Nephron (organoid): ENCODE measurements at regions not wholly inside any gene's neighbourhood (a gene's known extent, or its start where the extent isn't known, plus 50 kb on each side); places are given as distances from the start of the nearest gene placed in this dataset.

ENCODE experiments used
- H3K27ac Mint-ChIP-seq, 3 experiments: 2 replicates each; pipeline ENCODE4 v1.8.0; 2020; ENCODE audit warnings: mixed read lengths in 3 of 3, mild to moderate bottlenecking in 2 of 3, moderate library complexity in 1 of 3
- H3K27me3 Mint-ChIP-seq: 2 replicates; pipeline ENCODE4 v1.8.0; 2021; ENCODE audit warnings: low read depth, mild to moderate bottlenecking, moderate library complexity, mixed read lengths
- H3K36me3 Mint-ChIP-seq: 2 replicates; pipeline ENCODE4 v1.8.0; 2020; ENCODE audit warnings: low read depth, mixed read lengths
- H3K4me1 Mint-ChIP-seq: 2 replicates; pipeline ENCODE4 v1.8.0; 2020; ENCODE audit warnings: mixed read lengths
- H3K4me3 Mint-ChIP-seq, 3 experiments: 2 replicates each; pipeline ENCODE4 v1.8.0; 2020; ENCODE audit warnings: mild to moderate bottlenecking in 3 of 3, mixed read lengths in 3 of 3, moderate library complexity in 2 of 3
- H3K9me3 Mint-ChIP-seq: 2 replicates; pipeline ENCODE4 v1.8.0; 2020; ENCODE audit warnings: mixed read lengths
- CTCF ChIP-seq, 3 experiments: fragments of 200-600 bp; sonication (generic); IDR thresholded peaks; one replicate each; pipeline ENCODE4 v1.5.0; 2021; ENCODE audit warnings: antibody characterized with exemption in 3 of 3; ENCODE audit not compliant: unreplicated experiment in 3 of 3

DNA sequence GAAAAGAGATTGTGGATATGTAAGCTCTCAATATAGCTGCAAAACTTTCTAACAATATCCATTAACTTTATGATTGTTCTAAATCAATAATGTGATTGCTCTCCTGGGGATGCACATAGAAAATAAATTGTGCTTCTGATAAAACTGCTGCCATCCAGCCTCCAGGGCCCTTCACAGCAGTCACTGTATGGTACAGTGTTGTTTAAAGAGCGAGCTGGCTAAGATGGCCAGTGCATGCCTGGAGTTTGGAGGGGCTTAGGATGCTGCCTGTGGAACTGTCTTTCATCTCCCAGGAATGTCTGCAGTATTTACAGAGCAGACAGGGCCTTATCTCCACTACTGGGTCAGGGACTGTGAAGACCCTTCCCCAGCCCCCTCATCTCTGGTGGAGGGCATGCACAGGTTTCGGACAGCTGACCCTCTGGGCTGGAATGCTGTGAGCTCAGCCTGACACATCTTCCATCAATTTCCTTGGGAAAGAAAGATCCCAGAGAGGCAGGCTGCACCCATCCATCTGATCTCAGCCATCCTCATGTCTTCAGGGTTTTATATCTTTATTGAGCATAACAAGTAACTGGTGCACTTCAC is 137.0 kb downstream of the PLPP3 start:
- peaks cover 19% of the 10 kb centered on the region for H3K4me1 Mint-ChIP-seq
- H3K27me3 Mint-ChIP-seq, result peaks cover 4% of the 10 kb centered on the region
- no peaks in the 10 kb centered on the region for H3K9me3 Mint-ChIP-seq
- TF ChIP-seq CTCF (IDR thresholded peaks at IDR 0.05; ENCODE audit: unreplicated experiment in 3 of 3), result no peak
- no peak overlapping the region for H3K27ac Mint-ChIP-seq
- no peak overlapping the region for H3K4me3 Mint-ChIP-seq
- no peaks in the 10 kb centered on the region for H3K36me3 Mint-ChIP-seq

- Mint-ChIP-seq H3K4me1 (peaks cover 21% of the 10 kb centered on the region), H3K27ac (peak overlapping the region in 1 of 3 experiments; percentile 11), H3K4me3 (no peak overlapping the region), H3K36me3 (no peaks in the 10 kb centered on the region), H3K9me3 (no peaks in the 10 kb centered on the region), H3K27me3 (no peaks in the 10 kb centered on the region)
- no peak for TF ChIP-seq CTCF (IDR thresholded peaks at IDR 0.05; ENCODE audit: unreplicated experiment in 3 of 3)
Measured at GRCh38 chr1:56441601-56442000, 137.8 kb downstream of the PLPP3 start.

DNA sequence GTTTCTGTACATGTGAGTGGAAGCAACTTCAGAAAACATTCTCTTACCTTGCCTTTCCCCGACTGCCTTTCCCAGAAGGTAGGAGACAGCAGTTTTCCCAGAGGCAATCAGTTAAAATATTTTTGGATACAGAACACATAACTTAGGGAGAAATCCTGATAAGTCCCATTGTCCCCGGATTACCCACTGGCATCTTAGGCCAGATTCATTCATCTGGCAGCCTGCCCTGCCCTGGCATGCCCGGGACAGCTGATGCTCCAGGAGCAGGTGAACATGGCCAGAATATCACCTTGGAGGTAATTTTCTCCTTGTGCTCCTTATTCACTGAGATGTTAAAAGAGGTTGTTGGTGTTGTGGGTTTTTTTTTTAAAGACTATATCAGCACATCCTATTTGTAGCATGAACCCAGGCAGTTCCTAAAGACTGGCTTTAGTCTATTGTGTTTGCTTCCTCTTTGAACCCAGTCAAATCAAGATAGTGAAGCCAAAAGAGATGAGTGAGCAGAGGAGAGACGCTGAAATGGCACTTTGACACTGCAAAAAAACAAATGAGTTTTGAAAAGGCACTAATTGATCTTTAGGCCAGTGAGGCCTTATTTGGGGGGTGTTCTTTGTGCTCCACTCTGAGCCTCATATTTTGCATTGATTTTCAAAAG is 139.6 kb downstream of the PLPP3 start:
- Mint-ChIP-seq H3K9me3 (no peaks in the 10 kb centered on the region), H3K27me3 (no peaks in the 10 kb centered on the region), H3K27ac (peak overlapping the region in 2 of 3 experiments; percentile 13 to 46), H3K36me3 (no peaks in the 10 kb centered on the region), H3K4me3 (no peak overlapping the region), H3K4me1 (peaks cover 35% of the 10 kb centered on the region)
- TF ChIP-seq CTCF (IDR thresholded peaks at IDR 0.05; ENCODE audit: unreplicated experiment in 3 of 3), result no peak

- Mint-ChIP-seq H3K4me3 (no peak overlapping the region), H3K36me3 (no peaks in the 10 kb centered on the region), H3K9me3 (no peaks in the 10 kb centered on the region), H3K4me1 (peaks cover 42% of the 10 kb centered on the region), H3K27me3 (no peaks in the 10 kb centered on the region), H3K27ac (peak overlapping the region in 2 of 3 experiments; percentile 13 to 20)
- no peak for TF ChIP-seq CTCF (IDR thresholded peaks at IDR 0.05; ENCODE audit: unreplicated experiment in 3 of 3)
Measured at GRCh38 chr1:56438901-56439551, 140.3 kb downstream of the PLPP3 start.

DNA sequence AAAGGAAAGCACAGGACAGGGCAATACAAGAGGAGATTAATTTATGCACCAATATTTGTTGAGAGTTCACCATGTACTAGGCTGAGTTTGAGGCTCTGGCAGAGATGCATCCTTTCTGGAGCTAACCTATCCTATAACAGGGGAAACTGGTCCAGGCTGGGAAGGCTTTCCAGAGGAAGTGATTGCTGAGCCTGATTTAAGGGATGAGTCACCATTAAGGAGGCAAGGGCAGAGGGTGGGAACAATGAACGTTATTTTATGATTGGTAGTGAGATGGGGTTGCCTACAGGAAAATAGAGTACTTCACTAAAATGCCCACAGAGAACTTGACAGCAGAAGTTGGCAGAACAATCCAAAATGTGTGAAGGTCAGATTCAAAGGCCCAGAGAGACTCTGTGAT is 141.4 kb downstream of the PLPP3 start:
- no peaks in the 10 kb centered on the region for H3K36me3 Mint-ChIP-seq
- peaks cover 52% of the 10 kb centered on the region for H3K4me1 Mint-ChIP-seq
- TF ChIP-seq CTCF (IDR thresholded peaks at IDR 0.05; ENCODE audit: unreplicated experiment in 3 of 3), result no peak
- no peaks in the 10 kb centered on the region for H3K9me3 Mint-ChIP-seq
- H3K27ac Mint-ChIP-seq, result peak overlapping the region; percentile 69 to 92 (median 84)
- H3K4me3 Mint-ChIP-seq, result no peak overlapping the region
- H3K27me3 Mint-ChIP-seq, result no peaks in the 10 kb centered on the region
